Tibial artery (tissue), 4 donors: ENCODE measurements at regions not wholly inside any gene's neighbourhood (a gene's known extent, or its start where the extent isn't known, plus 50 kb on each side); places are given as distances from the start of the nearest gene placed in this dataset.

Experiments
- DNase-seq, 2 donors: peaks; one replicate each; pipeline ENCODE4 v3.0.0-alpha.2; 2019
- H3K27ac ChIP-seq, 2 donors: fragments of 200-600 bp; sonication (generic) in 1 of 2; 1 replicate in 1 of 2; 2 replicates in 1 of 2; pipeline ENCODE4 v1.5.1; 2018 to 2019; ENCODE audit warnings: mild to moderate bottlenecking in 1 of 2
- H3K27me3 ChIP-seq, 2 donors: fragments of 200-600 bp; sonication (generic) in 1 of 2; one replicate each; pipeline versions ENCODE4 v1.5.1 to v1.6.0; 2016 to 2019
- H3K36me3 ChIP-seq, 3 donors: fragments of 200-600 bp; sonication (generic) in 2 of 3; one replicate each; pipeline ENCODE4 v1.5.1; 2016 to 2019; ENCODE audit warnings: mild to moderate bottlenecking in 2 of 3
- H3K4me1 ChIP-seq, 4 donors: fragments of 200-600 bp; sonication (generic) in 2 of 4; 1 replicate in 3 of 4; 2 replicates in 1 of 4; pipeline ENCODE4 v1.5.1; 2016 to 2019
- H3K4me3 ChIP-seq, 2 donors: fragments of 200-600 bp; sonication (generic) in 1 of 2; 1 replicate in 1 of 2; 2 replicates in 1 of 2; pipeline ENCODE4 v1.5.1; 2018 to 2019; ENCODE audit warnings: mild to moderate bottlenecking in 2 of 2
- H3K9me3 ChIP-seq, 3 donors: fragments of 200-600 bp; sonication (generic) in 1 of 3; one replicate each; pipeline ENCODE4 v1.5.1; 2016 to 2019
- CTCF ChIP-seq, 2 experiments: fragments of 200-600 bp in 1 of 2; fragments of 450-650 bp in 1 of 2; IDR thresholded peaks; one replicate each; pipeline ENCODE4 v1.5.1; 2017 to 2019; ENCODE audit warnings: antibody characterized with exemption in 2 of 2, mild to moderate bottlenecking in 1 of 2, moderate library complexity in 1 of 2
- intact Hi-C: fragments of 100-400 bp; cut with DNase I; formaldehyde crosslinking; loops from one replicate; pipeline ENCODE4 v1.15.0; 2023; ENCODE audit warnings: low total_unique reads

GRCh38 chr1:102365071-102365470 is 368.3 kb upstream of the OLFM3 start:
- Histone ChIP-seq H3K4me3 (no peak overlapping the region), H3K27ac (no peak overlapping the region), H3K27me3 (no peaks in the 10 kb centered on the region), H3K36me3 (no peaks in the 10 kb centered on the region), H3K4me1 (no peaks in the 10 kb centered on the region), H3K9me3 (no peaks in the 10 kb centered on the region)
- intact Hi-C loops: no loop called here
- no peak for TF ChIP-seq CTCF (IDR thresholded peaks at IDR 0.05)
- no peak for DNase-seq

GRCh38 chr1:102336602-102337001 is 339.9 kb upstream of the OLFM3 start:
- DNase-seq: no peak
- H3K27ac ChIP-seq: no peak overlapping the region

GRCh38 chr1:102318104-102318806 is 321.5 kb upstream of the OLFM3 start:
- Histone ChIP-seq H3K27me3 (no peaks in the 10 kb centered on the region), H3K4me1 (no peaks in the 10 kb centered on the region), H3K36me3 (no peaks in the 10 kb centered on the region), H3K4me3 (no peak overlapping the region), H3K9me3 (no peaks in the 10 kb centered on the region), H3K27ac (no peak overlapping the region)
- TF ChIP-seq CTCF (IDR thresholded peaks at IDR 0.05): no peak
- no peak for DNase-seq
- intact Hi-C loops: no loop called here

More at GRCh38 chr1:102336602-102337001, 339.9 kb upstream of the OLFM3 start:
- intact Hi-C loops: no loop called here
- no peak for TF ChIP-seq CTCF (IDR thresholded peaks at IDR 0.05)
- Histone ChIP-seq H3K4me1 (no peaks in the 10 kb centered on the region), H3K36me3 (no peaks in the 10 kb centered on the region), H3K9me3 (no peaks in the 10 kb centered on the region), H3K27me3 (no peaks in the 10 kb centered on the region), H3K4me3 (no peak overlapping the region)

- H3K9me3 ChIP-seq: no peaks in the 10 kb centered on the region
- intact Hi-C loops: no loop called here
- H3K4me3 ChIP-seq: no peak overlapping the region
- no peak overlapping the region for H3K27ac ChIP-seq
- H3K4me1 ChIP-seq: no peaks in the 10 kb centered on the region
- TF ChIP-seq CTCF (IDR thresholded peaks at IDR 0.05): no peak
- no peaks in the 10 kb centered on the region for H3K27me3 ChIP-seq
- no peak for DNase-seq
- H3K36me3 ChIP-seq: no peaks in the 10 kb centered on the region
Observed at GRCh38 chr1:102315096-102315495, 318.4 kb upstream of the OLFM3 start.

- Histone ChIP-seq H3K27ac (no peak overlapping the region), H3K4me3 (no peak overlapping the region), H3K9me3 (no peaks in the 10 kb centered on the region), H3K4me1 (no peaks in the 10 kb centered on the region), H3K36me3 (no peaks in the 10 kb centered on the region), H3K27me3 (no peaks in the 10 kb centered on the region)
- TF ChIP-seq CTCF (IDR thresholded peaks at IDR 0.05): no peak
- intact Hi-C loops: no loop called here
- DNase-seq: no peak
Observed at GRCh38 chr1:102296116-102296515, 299.4 kb upstream of the OLFM3 start.

GRCh38 chr1:102282955-102283354 is 286.2 kb upstream of the OLFM3 start:
- H3K36me3 ChIP-seq: no peaks in the 10 kb centered on the region
- DNase-seq: no peak
- no peak overlapping the region for H3K4me3 ChIP-seq
- no peak overlapping the region for H3K27ac ChIP-seq
- H3K27me3 ChIP-seq: no peaks in the 10 kb centered on the region
- no peaks in the 10 kb centered on the region for H3K4me1 ChIP-seq
- peaks cover 0 to 13% (median 0%) of the 10 kb centered on the region in 3 donors for H3K9me3 ChIP-seq
- no peak for TF ChIP-seq CTCF (IDR thresholded peaks at IDR 0.05)
- intact Hi-C loops: no loop called here
